Right lobe of liver (tissue), 6 donors: ENCODE measurements at regions not wholly inside any gene's neighbourhood (a gene's known extent, or its start where the extent isn't known, plus 50 kb on each side); places are given as distances from the start of the nearest gene placed in this dataset.

Experiments
- ATAC-seq, 4 donors: fragments of 200-7000 bp; cut with Tn5 transposase; one replicate each; pipeline ENCODE4 v1.9.1; 2020; ENCODE audit warnings: mild to moderate bottlenecking in 4 of 4, moderate library complexity in 4 of 4
- DNase-seq, 3 donors: peaks; one replicate each; pipeline ENCODE4 v3.0.0-alpha.2; 2020
- H3K27ac ChIP-seq, 3 donors: fragments of 200-600 bp; one replicate each; pipeline ENCODE4 v1.8.0; 2022
- H3K27me3 ChIP-seq, 2 donors: fragments of 200-600 bp; one replicate each; pipeline ENCODE4 v1.8.0; 2022
- H3K36me3 ChIP-seq, 4 donors: fragments of 200-600 bp; sonication (generic) in 1 of 4; one replicate each; pipeline versions ENCODE4 v1.5.1 to v1.8.0; 2017 to 2022; ENCODE audit warnings: control low read depth in 1 of 4
- H3K4me1 ChIP-seq, 4 donors: fragments of 200-600 bp; sonication (generic) in 1 of 4; one replicate each; pipeline versions ENCODE4 v1.5.1 to v1.8.0; 2017 to 2022; ENCODE audit warnings: control low read depth in 1 of 4
- H3K4me3 ChIP-seq, 3 donors: fragments of 200-600 bp; one replicate each; pipeline ENCODE4 v1.8.0; 2022
- H3K9me3 ChIP-seq, 4 donors: fragments of 200-600 bp; sonication (generic) in 1 of 4; one replicate each; pipeline versions ENCODE4 v1.5.1 to v1.8.0; 2017 to 2022; ENCODE audit warnings: control low read depth in 1 of 4
- POLR2A ChIP-seq: fragments of 450-650 bp; IDR thresholded peaks from one replicate; pipeline ENCODE4 v1.6.1; 2017; ENCODE audit warnings: antibody characterized with exemption, mild to moderate bottlenecking
- WGBS: methylation state at CpG from one replicate; pipeline ENCODE4 v1.1.6; 2018; ENCODE audit warnings: low coverage, low lambda C conversion rate; ENCODE audit not compliant: insufficient coverage; ENCODE audit errors: missing lambda C conversion rate; 5-methylcytosine and 5-hydroxymethylcytosine counted together
- intact Hi-C, 2 donors: fragments of 100-400 bp; cut with DNase I; formaldehyde crosslinking; loops; one replicate each; pipeline versions ENCODE4 v1.11.2 to v1.14.1; 2022
- TF ChIP-seq, protein P1 (sequence below), 4 donors: fragments of 200-600 bp in 3 of 4; fragments of 450-650 bp in 1 of 4; IDR thresholded peaks; one replicate each; pipeline versions ENCODE4 v1.5.1 to v1.8.0; 2016 to 2022; ENCODE audit warnings: antibody characterized with exemption in 4 of 4, mild to moderate bottlenecking in 2 of 4
- donor health status: DM: no; HTN: yes; CAD: no.
- donor health status: DM: no; HTN: no; CAD: no.
- donor health status: DM: no; HTN: no; CAD: no.
- donor health status: DM: no; HTN: yes; CAD: no.
- donor health status: DM: no; HTN: yes; CAD: no.

GRCh38 chrX:95350774-95351488, 1333.7 kb upstream of the DIAPH2 start:
- H3K27me3 ChIP-seq = peaks cover 0 to 6% of the 10 kb centered on the region in 2 donors
- intact Hi-C loops = no loop called here
- WGBS = 30% methylated on average over 6 of the region's 6 CpGs
- no peak overlapping the region for H3K4me3 ChIP-seq
- H3K9me3 ChIP-seq = no peaks in the 10 kb centered on the region
- H3K36me3 ChIP-seq = no peaks in the 10 kb centered on the region
- TF ChIP-seq, protein P1, sequence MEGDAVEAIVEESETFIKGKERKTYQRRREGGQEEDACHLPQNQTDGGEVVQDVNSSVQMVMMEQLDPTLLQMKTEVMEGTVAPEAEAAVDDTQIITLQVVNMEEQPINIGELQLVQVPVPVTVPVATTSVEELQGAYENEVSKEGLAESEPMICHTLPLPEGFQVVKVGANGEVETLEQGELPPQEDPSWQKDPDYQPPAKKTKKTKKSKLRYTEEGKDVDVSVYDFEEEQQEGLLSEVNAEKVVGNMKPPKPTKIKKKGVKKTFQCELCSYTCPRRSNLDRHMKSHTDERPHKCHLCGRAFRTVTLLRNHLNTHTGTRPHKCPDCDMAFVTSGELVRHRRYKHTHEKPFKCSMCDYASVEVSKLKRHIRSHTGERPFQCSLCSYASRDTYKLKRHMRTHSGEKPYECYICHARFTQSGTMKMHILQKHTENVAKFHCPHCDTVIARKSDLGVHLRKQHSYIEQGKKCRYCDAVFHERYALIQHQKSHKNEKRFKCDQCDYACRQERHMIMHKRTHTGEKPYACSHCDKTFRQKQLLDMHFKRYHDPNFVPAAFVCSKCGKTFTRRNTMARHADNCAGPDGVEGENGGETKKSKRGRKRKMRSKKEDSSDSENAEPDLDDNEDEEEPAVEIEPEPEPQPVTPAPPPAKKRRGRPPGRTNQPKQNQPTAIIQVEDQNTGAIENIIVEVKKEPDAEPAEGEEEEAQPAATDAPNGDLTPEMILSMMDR (IDR thresholded peaks at IDR 0.05) = no peak
- TF ChIP-seq POLR2A = no peak
- no peak overlapping the region for H3K27ac ChIP-seq
- DNase-seq (no peak), ATAC-seq (no peak)
- H3K4me1 ChIP-seq = no peaks in the 10 kb centered on the region

GRCh38 chrX:95367286-95367685, 1317.4 kb upstream of the DIAPH2 start:
- intact Hi-C loops = no loop called here
- H3K36me3 ChIP-seq = no peaks in the 10 kb centered on the region
- H3K4me3 ChIP-seq = no peak overlapping the region
- no peaks in the 10 kb centered on the region for H3K4me1 ChIP-seq
- no peaks in the 10 kb centered on the region for H3K27me3 ChIP-seq
- ATAC-seq = no peak
- H3K27ac ChIP-seq = no peak overlapping the region
- H3K9me3 ChIP-seq = no peaks in the 10 kb centered on the region
- WGBS = 49% methylated on average over 2 of the region's 2 CpGs
- no peak for TF ChIP-seq POLR2A
- DNase-seq = no peak

DNA sequence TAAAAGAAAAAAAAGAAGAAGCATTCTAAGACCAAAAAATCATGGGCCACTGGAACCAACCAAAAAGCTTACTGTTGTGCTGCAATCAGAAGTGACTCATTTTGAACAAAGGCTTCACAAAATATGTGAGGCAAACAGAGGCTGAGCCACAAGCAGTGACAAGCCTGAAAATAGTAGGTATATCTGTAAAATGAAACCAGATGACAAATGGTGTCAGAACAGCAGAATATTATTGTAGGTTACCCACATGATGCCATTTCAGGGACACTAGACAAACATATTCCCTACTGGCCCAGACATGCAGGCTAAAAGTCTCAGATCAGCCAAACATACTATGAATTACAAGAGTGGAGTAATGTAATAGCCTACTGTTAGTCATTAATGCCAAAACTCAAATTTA, 1301.8 kb upstream of the DIAPH2 start:
- Histone ChIP-seq H3K4me3 (no peak overlapping the region), H3K27ac (no peak overlapping the region), H3K9me3 (no peaks in the 10 kb centered on the region), H3K36me3 (no peaks in the 10 kb centered on the region), H3K27me3 (no peaks in the 10 kb centered on the region), H3K4me1 (no peaks in the 10 kb centered on the region)
- intact Hi-C loops = no loop called here
- TF ChIP-seq POLR2A = no peak
- TF ChIP-seq, protein P1 (IDR thresholded peaks at IDR 0.05) = no peak
- ATAC-seq (no peak), DNase-seq (no peak)

- H3K27me3 ChIP-seq = peaks cover 0 to 3% of the 10 kb centered on the region in 2 donors
- no peak for ATAC-seq
- TF ChIP-seq POLR2A = no peak
- TF ChIP-seq, protein P1 (IDR thresholded peaks at IDR 0.05) = no peak
- intact Hi-C loops = no loop called here
- DNase-seq = no peak
- no peak overlapping the region for H3K27ac ChIP-seq
- H3K4me3 ChIP-seq = no peak overlapping the region
- no peaks in the 10 kb centered on the region for H3K4me1 ChIP-seq
- WGBS = 58% methylated on average over 2 of the region's 2 CpGs
- H3K36me3 ChIP-seq = no peaks in the 10 kb centered on the region
- no peaks in the 10 kb centered on the region for H3K9me3 ChIP-seq
These were observed 1300.9 kb upstream of the DIAPH2 start for GRCh38 chrX:95383778-95384177.

GRCh38 chrX:95427389-95427788, 1257.3 kb upstream of the DIAPH2 start:
- H3K27ac ChIP-seq = no peak overlapping the region
- H3K4me3 ChIP-seq = no peak overlapping the region
- ATAC-seq (no peak), DNase-seq (no peak)
- no peaks in the 10 kb centered on the region for H3K36me3 ChIP-seq
- 65% methylated on average over 2 of the region's 2 CpGs for WGBS
- H3K4me1 ChIP-seq = no peaks in the 10 kb centered on the region
- TF ChIP-seq, protein P1 (IDR thresholded peaks at IDR 0.05) = no peak
- TF ChIP-seq POLR2A = no peak
- H3K27me3 ChIP-seq = peaks cover 0 to 5% of the 10 kb centered on the region in 2 donors
- no peaks in the 10 kb centered on the region for H3K9me3 ChIP-seq
- intact Hi-C loops = no loop called here
